IPS-NIHi11 (cell line): ENCODE measurements at regions not wholly inside any gene's neighbourhood (a gene's known extent, or its start where the extent isn't known, plus 50 kb on each side); places are given as distances from the start of the nearest gene placed in this dataset.
"Not testable (repeated sequence)": the region's sequence is repeated elsewhere in the genome, so short reads cannot be mapped to it uniquely, and the experiment has no call there.

Experiments
- DNase-seq: peaks from one replicate; pipeline ENCODE4 v3.0.0; 2012; ENCODE audit warnings: mixed read lengths, low spot score

DNA sequence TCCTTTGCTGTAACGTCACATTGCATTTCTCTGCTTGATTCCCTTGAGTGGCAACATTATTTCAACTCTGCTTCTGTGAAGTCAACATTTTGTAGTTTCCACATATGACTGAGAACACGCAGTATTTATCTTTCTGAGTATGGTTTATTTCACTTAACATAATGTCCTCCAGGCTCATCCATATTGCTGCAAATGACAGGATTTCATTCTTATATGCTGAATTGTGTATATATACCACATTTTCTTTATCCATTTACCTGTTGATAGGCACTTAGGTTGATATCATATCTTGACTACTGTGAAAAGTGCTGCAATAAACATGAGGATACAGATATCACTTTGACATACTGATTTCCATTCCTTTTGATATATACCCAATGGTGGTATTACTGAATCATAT lies 878.5 kb downstream of the PLOD2 start:
- no peak for DNase-seq

DNA sequence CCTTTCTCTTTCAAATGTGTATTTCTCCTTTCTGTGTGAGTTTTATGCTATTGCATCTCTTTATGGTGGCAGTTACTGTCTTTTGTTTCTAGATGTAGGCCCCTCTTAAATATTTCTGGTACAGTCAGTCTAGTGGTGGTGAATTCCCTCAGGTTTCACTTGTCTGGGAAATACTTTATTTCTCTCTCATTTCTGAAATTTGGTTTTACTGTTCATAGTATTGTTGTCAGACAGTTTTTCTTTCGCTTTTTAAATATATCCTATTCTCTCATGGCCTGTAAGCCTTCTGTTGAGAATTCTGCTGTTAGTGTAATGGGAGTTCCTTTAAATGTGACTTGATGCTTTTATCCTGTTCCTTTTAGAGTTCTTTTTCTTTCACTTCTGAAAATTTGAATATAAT lies 874.0 kb downstream of the PLOD2 start:
- DNase-seq = no peak

DNA sequence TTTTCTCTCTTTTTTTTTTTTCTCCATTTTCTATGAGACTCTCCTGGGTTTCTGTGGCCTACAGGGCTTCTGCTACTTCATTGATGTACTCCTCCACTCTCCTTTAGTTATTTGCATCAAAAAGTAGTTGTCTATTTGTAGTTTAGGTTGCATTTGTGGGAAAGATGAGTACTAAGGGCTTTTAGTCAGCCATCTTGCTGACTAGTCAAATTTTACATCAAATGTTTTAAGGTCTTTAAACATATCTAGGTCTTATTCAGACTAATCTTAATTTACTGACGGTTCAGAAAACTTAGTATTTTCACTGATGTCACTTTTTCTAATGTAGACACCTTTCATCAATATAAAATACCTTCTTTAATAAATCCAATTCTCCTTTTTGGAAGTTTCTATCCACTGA lies 871.0 kb downstream of the PLOD2 start:
- DNase-seq = no peak

DNA sequence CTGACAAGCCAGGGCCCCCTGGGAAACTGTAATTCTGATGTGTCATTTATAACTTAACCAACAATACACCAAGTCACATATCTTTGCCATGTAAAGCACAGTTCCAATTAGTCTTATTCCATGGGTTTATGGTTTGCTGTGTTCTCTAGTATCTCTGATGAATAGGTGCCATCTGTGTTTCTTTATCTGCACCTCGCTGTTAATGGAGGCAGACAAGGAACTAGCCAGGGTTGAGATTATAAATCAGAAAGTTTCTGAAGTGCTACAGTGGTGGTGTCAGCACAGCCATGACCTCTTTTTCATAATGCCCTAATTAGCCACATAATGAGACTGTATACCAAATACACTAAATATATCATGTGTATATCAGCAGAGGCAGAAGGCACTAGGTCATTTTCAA lies 866.4 kb downstream of the PLOD2 start:
- no peak for DNase-seq

DNA sequence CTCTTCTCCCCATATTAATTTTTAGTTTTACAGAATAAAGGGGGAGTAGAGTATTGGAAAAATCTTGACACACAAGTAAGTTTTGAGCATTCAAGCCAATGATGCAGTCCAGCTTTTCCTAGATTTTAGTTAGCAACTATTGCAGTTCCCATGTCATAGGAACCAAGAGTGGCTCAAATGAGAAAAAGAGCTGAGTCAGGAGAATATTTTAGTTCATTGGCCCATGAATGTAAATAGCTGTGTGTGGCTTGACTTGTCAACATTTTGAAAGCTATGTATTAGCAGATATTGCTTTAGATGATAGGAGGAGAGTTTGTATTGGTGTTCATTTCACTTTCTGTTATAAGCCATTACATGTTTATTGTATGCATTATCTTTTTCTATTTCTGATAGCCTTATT lies 853.7 kb downstream of the PLOD2 start:
- no peak for DNase-seq

DNA sequence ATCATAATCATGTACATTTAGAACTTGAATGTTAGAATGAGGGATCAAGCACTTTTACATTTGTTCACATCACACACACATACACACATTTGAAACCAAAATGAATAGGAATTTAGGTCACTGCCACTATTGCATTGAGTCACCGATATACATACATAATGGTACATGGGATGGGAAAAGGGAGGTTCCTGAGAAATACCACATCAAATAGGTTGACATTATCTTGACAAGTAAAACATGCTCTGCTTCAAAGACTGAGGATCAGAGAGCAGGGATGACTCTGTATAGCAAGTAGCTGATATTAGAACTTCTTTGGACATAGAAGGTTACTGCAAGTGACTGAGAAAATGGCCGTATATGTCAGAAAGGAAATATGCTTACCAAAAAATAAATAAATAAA lies 847.2 kb downstream of the PLOD2 start:
- DNase-seq = no peak

DNA sequence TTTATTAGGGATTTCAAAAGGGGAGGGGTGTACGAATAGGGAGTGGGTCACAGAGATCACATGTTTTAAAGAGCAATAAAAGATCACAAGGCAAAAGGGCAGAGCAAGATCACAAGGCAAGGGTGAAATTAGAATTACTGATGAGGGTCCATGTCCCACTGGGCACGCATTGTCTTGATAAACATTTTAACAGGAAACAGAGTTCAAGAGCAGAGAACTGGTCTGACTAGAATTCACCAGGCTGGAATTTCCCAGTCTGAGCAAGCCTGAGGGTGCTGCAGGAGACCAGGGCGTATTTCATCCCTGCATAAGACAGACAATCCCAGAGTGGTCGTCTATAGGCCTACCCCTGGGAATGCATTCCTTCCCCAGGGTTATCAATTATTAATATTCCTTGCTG lies 844.7 kb downstream of the PLOD2 start:
- DNase-seq = not testable (repeated sequence)

DNA sequence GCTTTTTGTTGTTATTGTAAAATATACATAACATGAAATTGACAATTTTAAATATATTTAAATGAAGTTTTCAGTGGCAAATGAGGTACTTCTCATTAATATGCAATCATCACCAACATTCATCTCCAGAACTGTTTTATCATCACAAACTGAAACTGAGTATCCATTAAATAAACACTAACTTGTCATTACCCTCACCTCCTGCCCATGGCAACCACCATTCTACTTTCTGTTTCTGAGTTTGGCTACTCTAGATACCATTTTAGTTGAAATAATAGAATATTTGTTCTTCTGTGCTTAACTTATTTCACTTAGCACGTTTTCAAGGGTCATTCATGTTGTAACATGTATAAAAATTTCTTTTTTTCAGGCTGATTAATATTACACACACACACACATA lies 834.3 kb downstream of the PLOD2 start:
- no peak for DNase-seq

DNA sequence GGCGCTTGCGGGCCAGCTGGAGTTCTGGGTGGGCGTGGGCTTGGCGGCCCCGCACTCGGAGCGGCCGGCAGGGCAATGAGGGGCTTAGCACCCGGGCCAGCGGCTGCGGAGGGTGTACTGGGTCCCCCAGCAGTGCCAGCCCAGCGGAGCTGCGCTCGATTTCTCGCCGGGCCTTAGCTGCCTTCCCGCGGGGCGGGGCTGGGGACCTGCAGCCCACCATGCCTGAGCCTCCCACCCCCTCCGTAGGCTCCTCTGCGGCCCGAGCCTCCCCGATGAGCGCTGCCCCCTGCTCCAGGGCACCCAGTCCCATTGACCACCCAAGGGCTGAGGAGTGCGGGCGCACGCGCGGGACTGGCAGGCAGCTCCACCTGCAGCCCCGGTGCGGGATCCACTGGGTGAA lies 827.6 kb downstream of the PLOD2 start:
- DNase-seq = not testable (repeated sequence)

DNA sequence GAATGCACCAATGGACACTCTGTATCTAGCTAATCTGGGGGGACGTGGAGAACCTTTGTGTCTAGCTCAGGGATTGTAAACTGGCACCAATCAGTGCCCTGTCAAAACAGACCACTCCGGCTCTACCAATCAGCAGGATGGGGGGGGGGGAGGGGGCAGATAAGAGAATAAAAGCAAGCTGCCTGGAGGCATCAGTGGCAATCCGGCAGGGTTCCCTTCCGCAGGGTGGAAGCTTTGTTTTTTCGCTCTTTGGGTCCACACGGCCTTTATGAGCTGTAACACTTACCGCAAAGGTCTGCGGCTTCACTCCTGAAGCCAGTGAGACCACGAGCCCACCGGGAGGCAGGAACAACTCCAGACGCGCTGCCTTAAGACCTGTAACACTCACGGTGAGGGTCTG lies 827.1 kb downstream of the PLOD2 start:
- no peak for DNase-seq

DNA sequence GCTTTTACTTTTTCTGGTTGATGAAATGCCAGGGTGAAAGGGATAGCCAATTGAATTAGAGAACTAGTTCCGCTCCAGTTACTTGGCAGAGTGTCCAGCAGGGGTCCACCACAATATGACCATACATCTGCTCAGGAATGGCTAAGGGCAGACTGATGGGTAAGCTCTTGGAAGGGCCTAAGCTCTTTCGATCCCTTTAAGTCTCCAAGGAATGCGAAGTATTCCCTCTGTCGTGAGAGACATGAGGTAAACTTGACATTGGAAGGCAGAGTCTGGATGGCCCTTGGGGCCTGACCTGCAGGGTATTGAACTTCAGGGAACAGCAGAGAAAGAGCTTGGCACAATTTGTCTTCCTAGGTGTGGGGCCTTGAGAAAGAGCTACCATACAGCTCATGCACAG lies 805.8 kb downstream of the PLOD2 start:
- DNase-seq = no peak

DNA sequence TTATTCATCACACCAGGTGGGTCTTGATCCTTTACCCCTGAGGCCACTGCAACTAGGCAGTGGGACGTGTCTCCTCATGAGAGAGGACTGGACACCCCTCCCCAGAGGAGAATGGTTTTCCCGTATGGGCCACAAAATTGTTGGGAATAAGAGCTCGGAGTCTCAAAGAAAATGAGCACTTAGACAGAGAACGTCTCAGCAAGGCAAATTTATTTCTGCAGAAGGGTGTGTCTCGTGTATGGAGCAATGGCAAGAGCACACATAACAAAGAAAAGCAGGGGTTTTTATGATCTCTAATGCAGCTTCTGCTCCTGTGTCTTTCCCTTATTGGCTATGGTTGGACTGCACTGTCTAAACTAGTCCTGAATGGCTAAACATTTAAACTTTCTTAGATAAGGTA lies 803.5 kb downstream of the PLOD2 start:
- DNase-seq = no peak

DNA sequence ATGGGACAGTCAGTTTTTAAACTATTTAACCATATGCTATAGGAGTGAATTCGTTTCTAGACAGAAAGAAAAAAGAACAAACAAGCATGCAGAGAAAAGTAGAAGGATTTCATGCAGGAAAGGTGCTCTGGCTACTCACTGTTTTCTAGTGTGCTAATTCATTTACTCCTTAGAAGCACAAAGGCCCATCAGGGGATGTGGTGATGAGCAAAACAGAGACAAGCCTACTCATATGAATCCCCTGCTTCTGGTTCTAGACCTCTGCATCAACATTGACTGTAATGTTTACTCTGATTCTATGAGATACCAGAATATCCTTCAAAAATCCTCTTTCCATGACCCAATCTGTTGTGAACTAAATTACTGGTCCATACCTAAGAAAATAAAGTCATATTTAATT lies 801.9 kb downstream of the PLOD2 start:
- no peak for DNase-seq

DNA sequence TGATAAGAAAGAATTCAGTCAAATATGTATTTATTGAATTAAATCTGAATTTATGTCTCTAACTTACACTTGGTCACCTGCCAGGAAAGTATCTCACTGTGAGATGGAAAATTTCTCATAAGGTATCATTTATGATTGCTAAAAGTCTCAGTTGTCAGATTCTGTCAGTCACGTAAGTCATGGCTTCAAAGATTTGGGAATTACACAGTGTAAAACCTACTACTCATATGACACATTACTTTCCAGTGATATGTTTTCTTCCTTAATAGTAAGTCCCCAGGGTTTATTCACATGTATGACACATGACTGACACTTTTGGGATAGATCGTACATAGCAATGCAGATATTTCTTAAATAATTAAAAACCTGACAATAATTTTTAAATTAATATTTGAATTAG lies 792.2 kb downstream of the PLOD2 start:
- no peak for DNase-seq

DNA sequence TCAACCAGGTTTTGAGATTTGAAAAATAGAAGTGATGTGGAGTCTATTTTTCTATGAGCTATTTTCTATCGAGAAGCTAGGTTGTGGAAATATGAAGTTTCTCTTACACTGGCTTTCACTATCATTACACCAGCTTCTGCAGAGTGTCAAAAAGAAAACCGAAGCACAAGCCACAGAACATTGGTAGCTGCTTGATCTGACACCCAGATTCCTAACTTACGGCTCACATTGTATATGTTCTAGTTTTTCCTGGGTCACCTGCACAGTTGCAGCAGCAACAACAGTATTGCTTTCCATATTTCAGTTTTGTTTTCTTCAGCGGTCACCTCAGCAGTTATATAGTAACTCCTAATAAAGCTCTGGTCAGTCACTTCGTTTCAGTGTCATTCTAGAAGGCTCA lies 790.1 kb downstream of the PLOD2 start:
- DNase-seq = no peak

DNA sequence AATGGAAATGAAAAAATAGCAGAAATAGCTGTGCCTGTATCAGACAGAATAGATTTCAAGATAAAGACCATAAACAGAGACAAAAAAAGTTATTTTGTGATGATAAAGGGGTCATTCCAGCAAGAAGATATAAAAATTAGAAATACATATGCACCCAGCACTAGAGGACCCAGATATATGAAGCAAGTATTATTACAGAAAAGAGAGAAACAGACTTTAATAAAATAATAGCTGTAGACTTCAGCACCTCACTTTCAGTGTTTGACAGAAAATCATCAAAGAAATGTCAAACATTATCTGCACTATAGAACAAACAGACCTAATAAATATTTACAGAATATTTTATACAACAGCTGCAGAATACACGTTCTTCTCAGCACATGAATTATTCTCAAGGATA lies 783.7 kb downstream of the PLOD2 start:
- DNase-seq = no peak

DNA sequence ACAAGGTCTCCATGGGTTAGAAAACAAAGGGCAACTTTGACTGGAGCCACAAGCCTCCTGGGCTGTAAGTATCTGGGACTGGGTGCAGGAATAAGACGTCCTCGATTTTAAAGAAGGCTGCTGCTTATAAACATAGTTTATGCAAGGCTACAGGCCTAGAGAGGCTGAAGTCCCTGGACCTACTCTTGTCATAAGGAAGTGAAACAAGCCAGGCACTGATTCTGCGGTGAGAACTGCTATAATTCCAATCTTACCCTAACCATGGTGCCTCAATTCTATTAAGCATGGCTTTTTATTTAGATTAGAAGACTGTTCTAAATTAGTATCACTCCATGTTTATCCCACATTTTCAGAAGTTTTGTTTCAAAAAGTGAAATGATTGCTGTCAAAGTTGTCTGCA lies 777.6 kb downstream of the PLOD2 start:
- no peak for DNase-seq

DNA sequence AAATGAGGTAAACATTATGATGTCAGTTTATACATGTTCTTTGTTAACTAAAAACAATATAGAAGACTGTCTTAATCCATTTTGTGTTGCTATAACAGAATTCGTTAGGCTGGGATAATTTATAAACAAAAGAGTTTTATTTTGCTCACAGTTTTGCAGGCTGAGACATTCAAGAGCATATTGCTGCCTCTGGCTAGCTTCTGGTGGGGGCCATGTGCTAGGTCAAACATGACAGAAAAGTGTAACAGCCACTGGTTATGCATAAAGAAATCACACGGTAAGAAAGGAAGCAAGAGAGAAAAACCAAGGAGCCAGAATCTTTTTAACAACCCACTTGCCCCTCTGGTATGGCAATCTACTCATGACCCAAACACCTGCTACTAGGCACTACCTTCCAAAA lies 776.7 kb downstream of the PLOD2 start:
- DNase-seq = no peak

DNA sequence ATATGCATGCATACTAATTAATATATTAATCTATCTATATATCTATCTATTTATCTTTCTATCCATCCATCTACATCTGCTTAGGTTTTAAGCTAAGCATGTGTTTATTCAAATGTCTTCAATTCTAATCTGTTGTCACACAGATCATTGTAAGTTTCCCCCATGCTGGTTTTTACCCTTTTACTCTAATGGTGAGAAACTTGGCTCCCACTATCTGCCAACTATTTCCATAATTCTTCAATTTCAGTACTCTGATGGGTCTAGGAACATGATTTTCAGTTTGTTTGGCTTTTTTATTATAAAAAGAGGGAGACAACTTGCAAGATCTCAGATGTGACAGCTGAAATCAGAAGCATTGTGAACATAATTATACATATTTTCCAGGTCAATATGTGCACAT lies 773.8 kb downstream of the PLOD2 start:
- no peak for DNase-seq

DNA sequence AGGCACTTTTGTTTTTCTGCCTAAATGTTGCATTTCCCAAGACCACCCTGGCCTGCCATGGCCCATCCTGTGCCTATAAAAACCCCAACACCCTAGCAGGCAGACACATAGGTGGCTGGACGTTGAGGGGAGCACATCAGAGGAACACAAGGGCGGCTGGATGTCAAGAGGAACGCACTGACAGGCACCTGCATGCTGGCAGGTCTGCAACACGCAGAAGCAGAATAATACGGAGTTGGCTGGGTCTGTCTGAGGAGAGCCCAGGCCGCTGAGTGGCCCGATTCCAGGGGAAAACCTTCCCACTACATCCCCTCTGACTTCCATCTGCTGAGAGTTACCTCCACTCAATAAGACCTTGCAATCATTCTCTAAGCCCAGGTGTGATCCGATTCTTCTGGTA lies 765.6 kb downstream of the PLOD2 start:
- DNase-seq = no peak

DNA sequence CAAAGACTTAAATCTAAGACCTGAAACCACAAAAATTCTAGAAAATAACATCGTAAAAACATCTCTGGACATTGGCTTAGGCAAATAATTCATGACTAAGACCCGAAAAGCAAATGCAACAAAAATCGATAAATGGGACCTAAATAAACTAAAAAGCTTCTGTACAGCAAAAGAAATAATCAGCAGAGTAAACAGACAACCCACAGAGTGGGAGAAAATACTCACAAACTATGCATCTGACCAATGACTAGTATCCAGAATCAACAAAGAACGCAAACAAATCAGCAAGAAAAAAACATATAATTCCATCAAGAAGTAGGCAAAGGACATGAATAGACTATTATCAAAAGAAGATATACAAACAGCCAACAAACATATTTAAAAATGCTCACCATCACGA lies 749.4 kb downstream of the PLOD2 start:
- DNase-seq = no peak

DNA sequence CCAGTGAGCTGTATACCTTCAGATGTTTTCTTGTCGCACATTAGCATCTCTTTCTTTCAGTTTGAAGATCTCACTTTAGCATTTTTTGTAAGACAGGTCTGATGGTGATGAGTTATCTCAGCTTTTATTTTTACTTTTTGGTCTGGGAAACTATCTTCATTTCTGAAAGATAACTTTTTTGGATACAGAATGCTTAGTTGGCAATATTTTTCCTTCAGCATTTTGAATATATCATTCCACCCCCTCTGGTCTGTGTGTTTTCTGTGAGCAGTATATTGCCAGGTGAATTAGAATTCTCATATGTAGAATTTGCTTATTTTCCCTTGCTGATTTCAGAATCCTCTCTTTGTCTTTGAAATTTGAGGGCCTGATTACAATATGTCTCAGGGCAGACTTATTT lies 743.3 kb downstream of the PLOD2 start:
- no peak for DNase-seq

DNA sequence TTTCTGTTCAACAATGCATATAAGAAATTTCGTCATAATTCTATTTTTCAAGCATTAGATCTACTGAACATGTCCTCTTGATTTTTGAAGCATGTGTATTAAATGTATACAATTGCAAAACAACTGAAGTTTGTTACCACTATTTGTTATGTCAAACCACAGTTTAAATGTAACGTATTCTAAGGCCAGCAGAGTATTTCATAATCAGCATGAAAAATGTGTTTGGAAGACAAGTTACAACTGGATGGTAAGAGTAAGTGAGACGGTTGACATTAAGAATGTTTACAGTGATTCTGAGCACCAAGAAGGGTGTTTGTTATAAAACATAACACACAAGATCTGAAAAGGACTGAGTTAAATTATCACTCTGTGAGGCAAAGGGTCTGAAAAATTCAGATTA lies 738.4 kb downstream of the PLOD2 start:
- DNase-seq = no peak

DNA sequence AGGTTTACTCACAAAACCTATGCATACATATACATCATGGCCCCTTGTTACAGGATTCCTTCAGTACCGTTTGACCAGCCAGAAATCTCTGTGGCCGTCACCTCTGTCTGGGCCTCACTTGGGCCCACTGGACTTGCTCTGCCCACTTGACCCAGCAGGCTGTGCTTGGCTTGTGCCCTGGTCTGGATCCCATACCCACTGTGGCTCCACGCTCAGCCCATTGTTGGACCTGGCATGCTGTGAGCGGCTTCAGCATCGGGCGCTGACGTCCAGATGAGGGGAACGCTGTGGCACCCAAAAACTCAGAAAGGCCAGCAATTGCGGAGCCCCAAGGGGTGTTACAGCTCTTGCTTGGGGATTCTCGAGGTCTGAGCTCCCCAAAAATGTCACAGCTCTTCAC lies 733.6 kb downstream of the PLOD2 start:
- no peak for DNase-seq

DNA sequence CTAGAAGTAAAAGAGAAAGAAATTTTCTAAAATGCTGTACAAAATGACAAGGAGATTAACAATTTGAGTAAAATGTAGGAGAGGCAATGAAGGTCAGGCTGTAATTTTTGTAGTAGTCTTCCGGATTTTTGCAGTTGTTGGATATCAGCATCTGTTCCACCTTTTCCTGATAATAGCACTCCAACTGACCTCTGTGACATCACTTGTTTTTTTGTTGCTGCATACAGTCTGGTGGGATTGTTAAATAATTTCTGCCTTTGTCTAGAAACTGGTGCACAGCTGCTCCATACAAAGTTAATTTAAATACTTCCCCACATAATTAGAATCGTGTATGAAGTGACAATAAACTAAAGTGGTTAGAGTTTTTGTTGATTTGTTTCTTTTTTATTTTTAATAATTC lies 731.4 kb downstream of the PLOD2 start:
- DNase-seq = no peak

DNA sequence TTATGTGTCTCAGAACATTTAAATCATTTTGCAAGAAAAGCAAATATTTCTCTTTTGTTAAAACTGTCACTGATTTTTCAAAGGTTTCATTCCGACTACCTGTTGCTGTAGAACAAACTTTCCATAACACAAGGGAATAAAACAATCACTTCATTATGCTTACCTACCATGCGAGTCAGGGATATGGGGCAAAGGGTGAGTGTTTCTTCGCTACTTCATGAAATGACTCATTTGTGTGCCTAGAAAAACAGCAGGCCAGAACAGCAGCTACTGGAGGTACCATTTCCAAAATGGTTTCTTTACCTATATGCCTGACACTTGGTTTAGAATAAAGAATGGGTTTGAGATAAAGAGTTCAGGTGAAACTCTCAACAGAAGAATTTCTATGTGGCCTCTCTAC lies 712.5 kb downstream of the PLOD2 start:
- DNase-seq = no peak
